Frontal cortex (tissue), 3 donors: ENCODE measurements at regions not wholly inside any gene's neighbourhood (a gene's known extent, or its start where the extent isn't known, plus 50 kb on each side); places are given as distances from the start of the nearest gene placed in this dataset.
"Not testable (repeated sequence)": the region's sequence is repeated elsewhere in the genome, so short reads cannot be mapped to it uniquely, and the experiment has no call there.

Source experiments
- DNase-seq, 2 donors: peaks; one replicate each; pipeline ENCODE4 v3.0.0; 2012; ENCODE audit warnings: low spot score in 2 of 2
- FAIRE-seq: peaks from 2 replicates; lab custom pipeline; 2012; peaks lifted over from hg19 to GRCh38; lab: Jason Lieb, UNC
- donor health status: control.
- donor health status: control.
- donor health status: control.

DNA sequence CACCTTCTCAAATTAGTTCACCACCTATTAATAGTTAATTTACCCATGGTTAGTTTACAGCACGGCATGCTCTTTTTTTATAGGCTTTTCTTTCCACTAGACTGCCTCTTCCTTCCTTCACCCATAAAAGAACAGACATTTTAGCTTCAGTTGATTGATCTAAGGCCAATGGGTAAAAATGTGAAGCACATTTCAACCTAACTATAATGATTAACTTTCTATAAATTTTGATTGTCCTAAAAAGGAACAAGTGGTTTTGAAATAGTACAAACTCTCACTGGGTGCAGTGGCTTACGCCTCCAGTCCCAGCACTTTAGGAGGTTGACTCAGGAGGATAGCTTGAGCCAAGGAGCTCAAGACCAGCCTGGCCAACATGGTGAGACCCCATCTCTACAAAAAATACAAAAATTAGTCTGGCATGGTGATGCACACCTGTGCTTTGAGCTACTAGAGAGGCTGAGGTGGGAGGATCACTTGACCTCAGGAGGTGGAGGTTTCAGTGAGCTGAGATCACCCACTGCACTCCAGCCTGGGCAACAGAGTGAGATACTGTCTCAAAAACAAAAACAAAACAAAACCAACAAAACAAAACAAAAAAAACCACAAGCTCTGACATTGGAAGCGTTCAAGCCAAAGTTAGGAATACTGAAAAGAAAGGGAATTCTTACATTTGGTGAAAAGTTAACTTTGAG lies 89.9 kb upstream of the FAT1 start:
- FAIRE-seq = no peak
- DNase-seq = no peak

DNA sequence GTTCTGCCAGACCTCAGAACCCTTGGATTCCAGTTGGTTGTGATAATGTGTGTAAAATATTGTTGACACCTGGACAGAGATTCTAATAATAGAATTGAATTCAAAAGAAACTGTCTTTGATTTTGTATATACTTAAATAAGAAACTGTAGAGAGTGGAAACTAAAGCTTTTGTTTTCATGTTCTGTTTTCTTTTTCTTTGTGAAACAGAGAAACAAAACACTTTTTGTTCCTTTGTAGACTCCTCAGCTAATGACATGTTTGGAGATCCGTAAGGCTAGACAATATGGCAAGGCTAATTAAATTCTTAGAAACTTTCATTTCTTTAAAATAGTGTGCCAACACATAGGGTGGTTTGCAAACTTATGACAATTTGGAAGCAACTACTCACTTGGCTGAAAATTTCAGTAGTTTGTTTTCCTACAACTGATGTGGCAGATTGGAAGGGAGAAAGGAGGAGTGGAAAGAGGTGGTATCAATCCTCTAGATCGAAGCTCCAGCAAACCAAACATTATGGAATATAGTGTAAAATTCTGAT lies 90.9 kb upstream of the FAT1 start:
- DNase-seq (no peak), FAIRE-seq (no peak)

DNA sequence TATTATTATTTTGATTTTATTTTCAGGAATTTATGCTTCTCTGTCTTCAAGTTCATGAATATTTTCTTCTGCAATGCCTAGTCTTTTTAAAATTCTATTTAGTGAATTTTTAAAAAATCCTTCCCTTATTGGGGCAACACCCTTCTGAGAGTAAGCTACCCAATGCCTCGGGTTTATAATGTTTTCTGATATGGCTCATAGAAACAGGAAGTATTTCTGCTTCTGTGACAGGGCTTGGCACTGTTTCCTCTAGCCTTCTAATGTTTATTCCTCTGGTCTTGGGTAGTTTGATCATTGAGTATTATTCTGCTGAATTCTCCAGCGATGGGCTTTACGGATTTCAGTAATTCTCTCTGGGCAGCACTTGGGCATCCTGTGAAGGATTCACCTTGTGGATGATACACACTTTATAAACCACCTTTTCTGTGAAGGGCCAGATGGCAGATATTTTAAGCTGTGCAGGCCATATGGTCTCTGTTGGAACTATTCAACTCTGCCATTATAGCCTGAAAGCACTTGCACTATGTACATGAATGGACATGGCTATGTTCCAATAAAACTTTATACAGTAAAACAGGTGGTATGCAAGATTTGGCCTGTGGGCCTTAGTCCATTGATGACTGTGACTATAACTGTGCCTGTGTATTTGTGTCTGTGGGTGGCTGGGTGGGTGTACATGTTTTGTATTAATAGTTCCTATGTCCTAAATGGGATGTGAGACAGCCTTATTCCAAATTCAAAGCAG lies 95.9 kb upstream of the FAT1 start:
- DNase-seq = no peak
- FAIRE-seq = no peak

DNA sequence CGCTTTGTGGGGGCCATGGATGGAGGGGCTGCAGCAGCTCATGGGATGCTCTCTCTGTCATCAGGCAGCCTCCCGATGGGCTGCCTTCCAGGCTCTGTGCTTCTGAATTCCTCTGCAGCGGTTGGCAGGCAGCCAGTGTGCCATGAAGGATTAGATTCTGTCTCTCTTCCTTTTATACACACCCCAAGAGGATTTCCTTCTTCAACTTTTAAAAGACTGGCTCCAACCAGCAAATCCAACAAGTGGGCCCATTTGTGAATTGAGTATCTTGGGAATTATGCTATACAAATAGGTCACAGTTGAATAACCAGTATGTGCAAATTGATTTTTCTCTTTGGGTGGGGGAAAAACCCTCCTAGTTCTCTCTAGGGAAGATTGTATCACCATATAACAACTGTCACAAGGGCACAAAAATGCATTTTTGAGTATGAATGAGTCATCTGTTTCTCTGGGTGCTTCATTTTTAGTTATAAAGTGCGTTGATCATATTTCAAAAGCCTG lies 96.8 kb upstream of the FAT1 start:
- DNase-seq = no peak
- no peak for FAIRE-seq

DNA sequence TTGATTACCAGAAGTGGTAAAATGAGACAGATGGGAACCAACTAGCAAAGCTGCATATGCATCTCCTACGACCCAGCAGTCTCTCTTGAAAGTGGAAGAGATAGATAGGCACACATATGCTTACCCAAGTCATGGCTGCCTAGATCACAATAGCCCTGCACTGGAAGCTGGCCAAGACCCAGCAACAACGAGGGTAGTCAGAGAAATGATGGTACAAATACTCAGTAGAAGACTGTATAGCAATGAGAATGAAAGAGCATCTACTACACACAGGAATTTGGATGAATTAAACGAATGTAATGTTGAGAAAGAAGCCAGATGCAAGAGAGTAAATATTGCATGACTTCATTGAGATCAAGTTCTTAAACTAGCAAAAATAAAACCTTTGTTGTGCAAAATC lies 100.3 kb upstream of the FAT1 start:
- no peak for DNase-seq
- FAIRE-seq = no peak

DNA sequence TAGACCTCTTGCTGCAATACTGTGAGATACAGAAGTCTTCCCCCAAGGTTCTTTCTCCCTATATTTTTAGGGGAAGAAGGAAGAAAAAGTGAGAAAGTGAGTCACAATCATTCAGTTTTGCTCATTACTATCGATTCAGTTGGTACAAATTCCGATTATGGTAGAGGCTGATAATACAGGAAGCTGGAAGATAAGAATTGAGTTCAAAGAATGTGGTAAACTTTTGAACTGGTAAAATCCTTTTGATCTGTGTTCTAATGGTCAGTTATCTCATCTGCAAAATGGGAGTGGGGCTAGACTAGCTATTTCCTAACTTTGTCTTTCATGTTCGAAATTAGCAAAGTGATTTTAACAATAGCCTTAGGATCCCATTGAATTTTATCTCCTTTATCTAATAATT lies 101.4 kb upstream of the FAT1 start:
- FAIRE-seq = no peak
- DNase-seq = no peak

DNA sequence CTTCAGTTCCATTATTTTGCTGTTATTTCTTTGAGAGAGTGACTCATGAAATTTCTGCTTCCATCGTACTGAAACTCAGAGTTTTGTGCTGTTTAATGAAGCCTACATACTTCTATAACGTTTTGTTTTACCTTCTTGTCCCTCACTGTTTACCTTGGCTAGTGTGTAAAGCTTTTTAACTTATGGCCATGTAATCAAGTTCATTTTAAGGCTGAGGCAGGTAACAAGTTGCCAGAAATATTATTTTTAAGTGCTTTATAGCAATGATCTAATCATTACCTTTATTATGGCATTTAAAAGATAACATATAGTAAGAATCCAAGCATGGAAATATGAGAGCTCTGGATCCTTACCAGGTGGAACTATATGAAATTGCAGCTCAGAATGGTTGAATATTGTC lies 102.3 kb upstream of the FAT1 start:
- DNase-seq (no peak), FAIRE-seq (no peak)

DNA sequence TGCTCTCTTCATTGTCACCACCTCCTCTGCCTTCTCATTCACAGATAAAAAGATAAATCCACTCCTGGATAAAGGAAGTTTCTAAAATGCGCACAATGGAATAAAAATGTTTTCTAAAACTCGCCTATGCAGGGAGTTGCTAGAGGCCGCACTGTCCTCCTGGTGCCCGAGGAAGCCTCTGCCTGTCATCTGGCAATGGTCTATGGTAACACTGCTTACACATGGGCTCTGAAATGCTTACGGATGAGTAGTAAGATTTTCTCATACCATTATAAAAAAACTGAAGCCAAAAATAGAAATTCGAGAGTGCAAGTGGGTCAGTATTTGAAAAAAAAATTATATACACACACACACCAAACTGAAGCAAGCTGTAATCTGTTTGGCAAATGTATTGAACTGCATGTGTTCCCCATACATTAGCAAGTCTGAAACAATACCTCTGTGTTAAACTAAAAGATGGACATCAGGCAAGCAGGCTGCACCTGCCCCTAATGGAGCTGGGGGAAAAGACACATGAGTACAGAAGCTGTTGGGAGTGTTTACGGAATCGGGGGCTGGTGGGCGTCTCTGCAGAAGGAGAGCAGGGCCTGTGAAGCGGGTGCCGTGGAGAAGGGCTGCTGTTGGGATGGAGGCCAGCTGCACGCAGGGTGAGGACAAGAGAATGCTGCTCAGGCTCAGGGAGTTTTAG lies 103.3 kb upstream of the FAT1 start:
- FAIRE-seq = no peak

DNA sequence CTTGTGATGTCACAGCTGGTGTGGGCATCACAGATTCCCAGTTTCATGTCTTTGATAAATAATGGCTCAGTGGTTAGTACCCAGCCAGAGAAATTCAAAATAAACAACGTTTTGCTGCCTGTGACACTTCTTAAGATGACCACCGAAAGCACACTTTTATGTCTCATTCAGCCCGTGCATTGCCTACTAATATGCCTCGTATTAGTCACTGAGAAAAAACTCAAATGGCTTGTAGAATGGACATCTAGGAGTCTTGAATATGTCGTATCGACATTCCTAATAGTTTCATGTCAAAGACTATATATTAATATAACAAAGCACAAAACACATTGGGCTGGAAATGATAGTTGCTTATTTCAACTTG lies 103.9 kb upstream of the FAT1 start:
- FAIRE-seq = no peak
- DNase-seq = no peak

More for the DNA sequence above, 103.3 kb upstream of the FAT1 start:
- no peak for DNase-seq

DNA sequence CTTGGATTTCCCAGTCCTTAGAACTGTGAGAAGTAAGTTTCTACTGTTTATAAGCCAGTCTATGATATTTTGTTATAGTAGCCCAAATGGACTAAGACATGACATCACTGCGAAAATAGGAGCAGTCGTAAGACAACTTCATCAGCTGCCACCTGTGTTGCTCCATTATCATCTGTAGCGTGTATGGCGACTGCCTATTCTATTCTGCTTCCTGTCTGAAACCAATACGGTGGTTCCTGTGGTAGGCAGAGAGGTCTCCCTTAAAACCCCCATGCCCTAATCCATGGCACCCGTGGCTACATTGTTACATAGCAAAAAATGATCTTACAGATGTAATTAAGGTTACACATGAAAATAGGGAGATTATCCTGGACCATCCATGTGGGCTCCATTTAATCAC lies 105.4 kb upstream of the FAT1 start:
- DNase-seq (no peak), FAIRE-seq (no peak)

DNA sequence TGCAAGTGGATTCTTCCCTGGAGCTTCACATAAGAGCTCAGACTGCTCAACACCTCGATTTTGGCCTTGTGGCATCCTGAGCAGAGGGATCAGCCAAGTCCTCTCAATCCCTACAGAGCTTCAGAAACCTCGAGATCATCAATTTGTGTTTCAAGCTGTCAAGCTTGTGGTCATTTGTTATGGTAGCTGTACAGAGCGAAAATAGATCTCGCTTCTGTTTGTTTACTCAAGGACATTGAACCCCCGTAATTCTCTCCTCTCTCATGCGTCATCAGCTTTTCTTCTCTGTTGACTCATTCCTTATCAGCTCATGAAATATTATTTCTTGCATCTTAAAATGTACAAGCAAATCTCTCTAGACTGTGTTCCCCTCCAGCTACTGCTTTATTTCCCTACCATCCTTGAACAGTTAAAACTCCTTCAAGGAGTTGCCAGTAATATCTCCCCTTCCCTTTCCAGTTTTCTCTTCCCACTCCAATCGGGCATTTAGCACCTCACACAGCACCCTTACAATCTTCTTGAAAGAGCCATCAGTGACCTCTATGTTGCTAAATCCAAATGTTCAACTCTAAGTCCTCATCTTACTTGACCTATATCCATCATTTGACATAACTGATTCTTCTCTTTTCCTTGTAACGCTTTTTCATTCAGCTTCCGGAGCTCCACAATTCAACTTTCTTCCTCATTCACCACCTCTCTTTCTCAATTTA lies 106.2 kb upstream of the FAT1 start:
- no peak for DNase-seq
- no peak for FAIRE-seq

DNA sequence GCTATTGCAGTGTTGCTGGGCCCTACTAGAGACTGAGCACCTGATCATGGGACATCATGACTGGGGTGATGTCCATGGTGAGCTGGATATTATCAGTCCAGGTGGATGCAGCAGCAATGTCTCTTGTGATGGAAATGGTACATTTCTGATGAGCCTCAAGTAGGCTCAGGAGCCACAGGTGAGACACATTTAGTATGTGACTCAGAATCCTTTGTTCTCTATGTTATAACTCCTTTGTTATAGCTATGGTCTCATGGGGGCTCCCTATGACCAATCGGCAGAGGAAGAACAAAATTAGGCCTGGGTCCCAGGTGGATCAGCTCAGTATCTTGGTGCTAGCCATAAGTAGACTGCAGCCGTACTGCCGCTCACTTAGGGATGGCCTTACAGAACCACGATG lies 107.9 kb upstream of the FAT1 start:
- DNase-seq (no peak), FAIRE-seq (no peak)

DNA sequence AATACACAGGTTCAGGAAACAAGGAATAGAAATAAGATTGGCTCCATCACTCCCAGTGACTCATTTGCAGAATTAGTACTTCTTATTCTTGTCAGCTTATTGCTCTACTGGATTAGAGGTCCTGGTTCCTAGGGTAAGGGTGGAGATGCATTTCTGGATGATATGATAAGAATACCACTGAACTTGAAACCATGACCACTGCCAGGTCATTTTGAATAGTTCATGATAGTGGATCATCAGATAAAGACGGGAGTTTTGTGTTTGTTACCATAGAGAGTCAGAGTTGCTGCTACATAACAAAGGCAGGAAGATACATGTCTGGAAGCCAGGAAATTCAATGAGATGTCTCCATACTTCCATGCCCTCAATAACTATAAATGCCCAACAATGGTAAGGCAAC lies 109.2 kb upstream of the FAT1 start:
- DNase-seq (no peak), FAIRE-seq (no peak)

DNA sequence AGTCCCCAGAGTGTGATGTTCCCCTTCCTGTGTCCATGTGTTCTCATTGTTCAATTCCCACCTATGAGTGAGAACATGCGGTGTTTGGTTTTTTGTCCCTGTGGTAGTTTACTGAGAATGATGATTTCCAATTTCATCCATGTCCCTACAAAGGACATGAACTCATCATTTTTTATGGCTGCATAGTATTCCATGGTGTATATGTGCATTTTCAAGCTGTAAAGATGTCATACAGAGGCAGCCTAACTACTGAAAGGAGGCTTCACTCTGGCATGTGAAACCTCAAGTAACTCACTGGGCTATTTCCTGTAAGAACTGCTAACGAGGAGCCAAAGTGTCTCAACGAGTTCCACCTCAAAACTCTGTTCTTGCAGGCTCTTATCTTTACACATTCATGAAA lies 113.8 kb upstream of the FAT1 start:
- not testable (repeated sequence) for DNase-seq, FAIRE-seq

DNA sequence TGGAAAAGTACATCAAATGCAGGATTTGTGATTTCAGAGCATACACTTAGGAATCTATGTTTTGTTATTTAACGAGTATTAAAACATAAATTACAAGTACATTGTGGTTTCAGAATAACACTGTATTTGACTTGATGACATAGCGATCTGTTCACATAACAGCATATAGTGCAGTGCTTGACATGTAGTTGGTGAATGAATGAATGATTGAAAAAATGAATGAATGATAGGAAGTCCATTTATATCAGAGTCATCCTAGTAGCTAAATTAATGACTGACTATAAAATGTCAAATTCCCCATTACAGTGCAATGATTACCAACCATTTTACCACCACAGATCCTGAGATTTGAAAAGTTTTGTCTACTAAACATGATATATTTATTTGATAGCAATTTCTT lies 114.6 kb upstream of the FAT1 start:
- no peak for FAIRE-seq
- DNase-seq = no peak

DNA sequence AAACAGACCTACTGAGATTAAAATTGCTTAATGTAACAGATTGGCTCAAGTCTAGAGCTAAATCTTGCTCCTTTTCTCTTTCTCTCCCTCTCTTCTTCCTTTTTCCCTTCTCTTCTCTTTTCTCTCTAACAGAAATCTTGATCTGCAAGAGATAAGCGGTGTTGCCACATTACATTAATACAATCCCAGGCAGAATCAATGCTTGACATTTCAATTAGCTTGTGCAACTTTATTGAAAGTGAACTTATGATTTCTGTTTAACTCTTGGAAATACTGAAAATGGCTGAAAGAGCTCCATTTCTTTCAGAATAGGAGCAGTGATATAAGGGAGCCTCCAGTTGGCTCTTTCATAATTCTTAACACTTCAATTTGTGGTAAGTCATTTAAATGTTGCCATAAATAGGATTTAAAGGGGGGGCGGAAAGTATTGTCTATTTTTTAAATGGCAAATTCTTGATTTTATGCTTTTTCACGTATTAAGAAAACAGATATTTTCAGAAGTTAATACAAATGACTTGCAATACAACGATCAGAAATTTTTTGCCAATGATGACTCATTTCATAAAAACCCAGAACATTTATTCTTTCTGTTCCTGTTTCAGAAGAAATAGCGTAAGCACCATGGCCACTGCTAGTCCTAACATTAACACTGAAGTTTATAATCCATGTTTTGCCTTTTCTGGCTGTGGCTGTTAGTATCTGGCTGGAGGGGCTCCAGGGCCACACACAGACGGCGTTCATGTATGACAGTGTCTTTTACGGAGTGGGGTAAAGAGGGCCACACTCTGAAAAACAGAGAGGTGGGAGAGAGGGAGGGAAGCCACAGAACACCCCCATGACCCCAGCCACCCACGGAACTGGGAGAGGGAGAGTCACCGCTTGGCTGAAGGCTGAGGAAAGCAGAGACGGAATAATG lies 115.7 kb upstream of the FAT1 start:
- no peak for DNase-seq
- no peak for FAIRE-seq

DNA sequence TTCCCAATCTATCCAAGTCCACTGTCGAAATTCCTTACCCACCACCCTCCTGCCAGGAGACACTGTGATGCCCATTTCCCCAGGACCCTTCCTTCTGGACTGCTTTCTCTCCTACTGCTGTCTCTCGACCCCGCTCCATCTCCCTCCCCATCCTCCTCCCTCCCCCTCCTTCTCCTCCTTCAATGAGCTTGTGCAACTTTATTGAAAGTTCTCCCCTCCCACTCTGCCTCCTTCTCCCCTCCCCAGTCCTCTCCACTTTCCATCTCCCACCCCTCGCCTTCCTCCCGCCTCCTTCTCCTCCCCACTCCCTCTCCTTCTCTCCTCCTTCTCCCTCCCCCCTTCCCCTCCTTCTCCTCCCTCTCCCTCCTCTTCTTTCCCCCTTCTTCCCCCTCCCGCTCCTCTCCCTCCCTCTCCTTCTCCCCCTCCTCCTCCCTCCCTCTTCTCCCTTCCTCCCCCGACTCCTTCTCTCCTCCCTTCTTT lies 116.6 kb upstream of the FAT1 start:
- FAIRE-seq (no peak), DNase-seq (no peak)

DNA sequence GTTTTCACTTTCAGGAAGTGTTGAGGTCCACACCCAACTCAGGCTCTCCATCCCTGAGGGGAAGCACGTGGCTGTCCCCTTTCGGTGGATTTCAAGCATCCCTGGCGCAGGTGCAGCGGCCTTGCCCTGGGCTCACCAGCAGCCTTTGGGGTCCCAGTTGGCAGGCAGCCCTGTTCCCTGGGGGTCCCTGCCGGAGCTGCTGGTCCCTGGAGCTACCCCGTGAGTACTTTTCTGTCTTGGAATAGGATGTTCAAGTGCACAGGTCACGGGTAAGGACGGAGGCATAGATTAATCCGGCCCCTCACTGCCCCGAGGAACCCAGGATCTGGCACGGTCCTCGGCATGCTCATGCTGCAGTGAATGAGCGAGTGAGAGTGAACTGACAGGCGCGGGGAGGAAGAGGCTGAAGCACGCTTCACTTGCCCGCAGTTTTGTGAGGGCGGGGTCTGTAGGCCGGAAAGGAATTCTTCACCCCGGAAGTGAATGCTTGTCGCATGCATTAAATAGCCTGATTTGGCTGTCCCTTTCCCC lies 117.2 kb upstream of the FAT1 start:
- DNase-seq = no peak
- no peak for FAIRE-seq
